HG03565 (cell line): ENCODE measurements at regions not wholly inside any gene's neighbourhood (a gene's known extent, or its start where the extent isn't known, plus 50 kb on each side); places are given as distances from the start of the nearest gene placed in this dataset.
A peak's percentile ranks its signal among the peaks of the same experiment; 100 is the strongest.
"Not testable (repeated sequence)": the region's sequence is repeated elsewhere in the genome, so short reads cannot be mapped to it uniquely, and the experiment has no call there.

Experiments
- ATAC-seq: cut with Tn5 transposase; IDR thresholded peaks from one replicate; pipeline ENCODE4 v1.9.1; 2021; ENCODE audit warnings: mild to moderate bottlenecking, moderate library complexity; ENCODE audit not compliant: unreplicated experiment

GRCh38 chr6:71681234-71681867 is 205.0 kb upstream of the RIMS1 start:
- ATAC-seq, result no peak

- not testable (repeated sequence) for ATAC-seq
Measured at GRCh38 chr6:71686021-71686677, 200.2 kb upstream of the RIMS1 start.

- no peak for ATAC-seq
Measured at GRCh38 chr6:71698702-71699101, 187.6 kb upstream of the RIMS1 start.

GRCh38 chr6:71706523-71706922 is 179.8 kb upstream of the RIMS1 start:
- ATAC-seq, result peak; percentile 62

GRCh38 chr6:71707059-71707458 is 179.3 kb upstream of the RIMS1 start:
- ATAC-seq, result no peak

GRCh38 chr6:71720705-71721104 is 165.6 kb upstream of the RIMS1 start:
- no peak for ATAC-seq

- ATAC-seq, result no peak
Measured at GRCh38 chr6:71721642-71722041, 164.7 kb upstream of the RIMS1 start.

GRCh38 chr6:71722736-71723135 is 163.6 kb upstream of the RIMS1 start:
- ATAC-seq, result no peak

- ATAC-seq, result no peak
Measured at GRCh38 chr6:71724456-71725125, 161.8 kb upstream of the RIMS1 start.

- ATAC-seq, result no peak
Measured at GRCh38 chr6:71725126-71725470, 161.3 kb upstream of the RIMS1 start.

- no peak for ATAC-seq
Measured at GRCh38 chr6:71726121-71726520, 160.2 kb upstream of the RIMS1 start.

GRCh38 chr6:71727632-71728294 is 158.6 kb upstream of the RIMS1 start:
- peak; percentile 83 for ATAC-seq

GRCh38 chr6:71730284-71730683 is 156.1 kb upstream of the RIMS1 start:
- ATAC-seq, result no peak

- no peak for ATAC-seq
Measured at GRCh38 chr6:71733970-71734899, 152.1 kb upstream of the RIMS1 start.

GRCh38 chr6:71737953-71738352 is 148.4 kb upstream of the RIMS1 start:
- ATAC-seq, result no peak

- ATAC-seq, result peak; percentile 98
Measured at GRCh38 chr6:71745525-71745924, 140.8 kb upstream of the RIMS1 start.

GRCh38 chr6:71766146-71766760 is 120.1 kb upstream of the RIMS1 start:
- no peak for ATAC-seq

GRCh38 chr6:71766796-71767195 is 119.6 kb upstream of the RIMS1 start:
- no peak for ATAC-seq

GRCh38 chr6:71768356-71768755 is 118.0 kb upstream of the RIMS1 start:
- no peak for ATAC-seq

- ATAC-seq, result no peak
Measured at GRCh38 chr6:71808865-71809264, 77.5 kb upstream of the RIMS1 start.
